ENCODE measurements at regions not wholly inside any gene's neighbourhood (a gene's known extent, or its start where the extent isn't known, plus 50 kb on each side); places are given as distances from the start of the nearest gene placed in this dataset.
"Not testable (repeated sequence)": the region's sequence is repeated elsewhere in the genome, so short reads cannot be mapped to it uniquely, and the experiment has no call there.

DNA sequence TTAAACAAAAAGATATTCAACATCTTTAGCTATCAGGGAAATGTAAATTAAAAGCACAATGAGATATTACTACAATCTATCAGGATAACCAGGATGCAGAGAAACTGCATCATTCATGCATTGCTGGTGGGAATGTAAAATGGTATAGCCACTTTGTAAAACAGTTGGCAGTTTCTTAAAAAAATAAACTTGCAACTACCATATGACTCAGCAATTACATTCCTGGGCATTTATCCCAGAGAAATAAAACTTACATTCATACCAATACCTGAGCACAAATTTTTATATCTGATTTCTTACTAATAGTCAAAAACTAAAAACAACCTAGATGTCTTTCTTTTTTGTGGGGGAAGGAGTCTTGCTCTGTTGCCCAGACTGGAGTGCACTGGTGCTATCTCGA, 190.3 kb upstream of the TAB2 start:
- DNase-seq (ENCODE audit: extremely low read depth in 1 of 2, low read depth in 1 of 2) = no peak

DNA sequence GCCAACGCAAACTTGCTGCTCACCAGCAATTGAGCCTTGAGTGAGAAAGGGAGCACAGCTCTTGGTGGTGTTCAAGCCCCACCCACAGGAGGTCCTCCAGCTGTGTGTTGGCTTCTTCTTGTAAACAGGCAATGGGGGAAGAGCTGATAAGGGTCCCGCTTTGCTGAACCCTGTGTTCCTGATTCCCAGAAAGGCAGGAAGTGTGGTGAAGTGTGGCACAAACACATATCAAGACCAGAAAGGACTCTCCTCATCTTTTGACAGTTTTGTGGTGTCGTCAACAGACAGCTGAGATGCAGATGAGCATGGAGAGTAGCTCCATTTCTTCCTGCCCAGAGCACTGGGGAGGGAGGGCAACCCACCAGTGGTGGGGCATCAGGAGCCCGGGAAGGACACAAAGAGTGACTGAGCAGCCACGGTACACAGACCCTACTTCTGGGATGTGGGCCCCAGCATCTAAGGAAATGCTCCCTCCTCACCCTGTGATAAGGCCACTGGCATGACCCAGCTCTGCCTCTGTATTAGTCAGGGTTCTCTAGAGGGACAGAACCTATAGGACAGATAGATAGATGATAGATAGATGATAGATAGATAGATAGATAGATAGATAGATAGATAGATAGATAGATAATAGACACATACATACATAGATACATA, 188.9 kb upstream of the TAB2 start:
- DNase-seq (ENCODE audit: extremely low read depth in 1 of 2, low read depth in 1 of 2) = no peak

DNA sequence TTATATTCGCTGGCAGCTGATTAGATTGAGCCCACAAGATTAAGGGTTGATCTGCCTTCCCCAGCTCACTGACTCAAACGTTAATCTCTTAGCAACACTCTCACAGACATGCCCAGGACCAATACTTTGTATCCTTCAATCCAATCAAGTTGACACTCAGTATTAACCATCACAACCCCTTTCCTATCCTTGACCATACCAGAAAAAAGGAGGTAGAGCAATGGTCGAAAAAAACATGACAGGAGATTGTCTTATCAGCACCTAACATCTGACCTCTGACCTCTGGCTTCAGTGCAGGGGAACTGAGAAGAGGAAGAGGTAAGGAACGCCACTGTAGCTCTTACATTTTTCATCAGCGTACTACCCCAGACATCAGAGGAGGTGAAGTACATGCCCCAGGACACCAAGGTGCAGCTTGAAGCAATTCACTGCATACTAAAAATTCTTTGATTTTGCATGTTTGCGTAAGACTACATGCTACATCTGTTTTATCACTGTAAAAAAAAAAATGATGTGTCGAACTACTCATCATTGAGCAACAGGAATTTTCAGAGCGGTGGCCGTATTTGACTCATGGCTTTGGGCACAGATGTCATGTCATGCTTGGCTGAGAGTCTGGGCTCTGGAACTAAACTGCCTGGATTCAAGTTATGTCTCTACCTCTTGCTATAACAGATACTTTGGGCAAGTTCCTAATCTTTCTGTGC, 188.0 kb upstream of the TAB2 start:
- no peak for DNase-seq (ENCODE audit: extremely low read depth in 1 of 2, low read depth in 1 of 2)

DNA sequence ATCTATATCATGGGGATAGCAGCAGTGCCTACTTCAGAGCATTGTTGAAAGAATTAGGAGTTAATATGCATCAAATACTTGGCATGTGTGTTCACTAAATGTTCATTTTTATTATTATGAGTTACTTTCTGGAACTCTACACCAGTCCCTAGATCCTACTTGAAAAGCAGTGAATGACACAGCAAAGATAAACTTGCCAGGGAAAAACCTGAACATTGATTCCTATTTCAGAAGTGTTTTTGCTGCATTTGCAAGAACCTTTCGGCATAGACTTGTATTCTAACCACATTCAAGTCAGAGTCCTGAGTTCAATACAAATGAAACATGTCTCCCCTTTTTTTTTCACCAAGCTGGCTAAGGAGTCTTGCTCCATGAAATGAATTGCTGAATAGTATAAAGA, 187.4 kb upstream of the TAB2 start:
- no peak for DNase-seq (ENCODE audit: extremely low read depth in 1 of 2, low read depth in 1 of 2)

DNA sequence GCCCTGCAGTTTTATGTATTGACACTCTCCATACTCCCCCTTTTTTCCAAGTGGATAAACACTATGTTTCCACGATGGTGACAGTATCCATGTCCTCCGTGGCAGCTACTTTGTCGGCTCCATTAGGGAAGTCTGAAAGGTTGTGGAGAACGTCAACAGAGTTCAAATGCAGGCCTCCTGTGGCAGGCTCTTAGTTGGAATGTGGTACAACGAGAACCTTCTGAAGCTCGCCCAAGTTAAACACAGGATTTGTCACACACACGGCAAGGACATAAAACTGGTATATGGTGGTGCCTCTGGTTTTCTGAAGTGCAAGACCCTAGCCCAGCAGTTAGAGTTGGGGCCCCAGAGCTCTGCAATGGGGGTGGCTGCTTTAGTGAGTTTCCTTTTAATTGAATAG, 187.0 kb upstream of the TAB2 start:
- DNase-seq (ENCODE audit: extremely low read depth in 1 of 2, low read depth in 1 of 2) = no peak

DNA sequence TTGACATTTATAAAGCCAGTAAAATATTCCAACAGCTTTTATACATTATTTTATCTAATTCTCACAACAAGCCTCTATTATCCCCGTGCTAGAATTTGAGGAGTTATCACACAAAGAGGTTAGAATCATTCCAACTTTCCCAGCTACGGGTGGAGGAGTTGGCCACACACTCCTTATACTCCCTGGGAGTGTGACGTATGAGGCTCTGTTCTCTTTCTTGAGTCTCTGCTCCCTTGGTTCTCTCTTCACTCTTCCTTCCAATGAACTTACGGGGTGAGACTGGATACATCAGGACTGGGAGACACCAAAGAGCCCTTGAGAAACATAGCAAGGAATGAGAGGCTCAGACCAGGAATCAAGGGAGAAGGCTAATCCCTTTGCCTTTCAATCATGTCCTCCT, 185.6 kb upstream of the TAB2 start:
- DNase-seq (ENCODE audit: extremely low read depth in 1 of 2, low read depth in 1 of 2) = no peak

DNA sequence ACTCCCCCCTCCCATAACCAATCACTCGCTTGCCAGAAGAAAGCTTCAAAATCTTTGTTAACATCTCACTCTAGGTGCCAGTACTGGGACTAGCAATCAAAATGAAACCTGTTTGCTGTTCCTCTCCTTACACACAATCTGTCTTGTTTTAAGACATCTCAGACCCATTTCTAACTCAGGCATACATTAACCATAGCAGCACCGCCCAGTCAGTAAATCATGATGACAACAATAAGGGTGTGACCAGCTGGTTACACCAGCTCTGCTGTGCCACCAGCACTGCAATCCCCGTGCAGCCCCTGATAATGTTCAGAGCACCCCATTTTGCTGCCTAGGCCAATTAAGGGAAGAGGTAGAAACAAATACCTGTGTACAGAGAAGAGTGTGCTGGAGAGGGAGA, 185.2 kb upstream of the TAB2 start:
- no peak for DNase-seq (ENCODE audit: extremely low read depth in 1 of 2, low read depth in 1 of 2)

DNA sequence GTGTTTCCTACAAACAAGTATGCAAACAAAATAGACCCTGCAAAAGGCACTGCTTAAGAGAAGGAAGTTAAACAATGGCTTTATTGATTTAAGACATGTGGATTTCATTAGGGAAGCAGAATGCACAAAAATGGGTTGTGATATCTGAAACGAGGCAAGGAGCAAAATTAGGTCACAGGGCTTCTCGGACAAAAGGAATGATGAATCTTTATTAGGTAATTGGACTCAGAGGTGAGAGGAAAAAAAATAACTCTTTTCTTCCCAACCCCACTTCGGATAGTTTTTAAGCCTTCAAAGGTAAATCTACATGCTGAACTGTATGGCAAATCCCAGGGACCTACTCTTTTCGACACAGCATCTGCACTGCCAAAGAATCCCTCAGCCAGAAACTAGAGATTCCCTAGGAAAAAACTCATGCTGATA, 183.0 kb upstream of the TAB2 start:
- DNase-seq (ENCODE audit: extremely low read depth in 1 of 2, low read depth in 1 of 2) = no peak

DNA sequence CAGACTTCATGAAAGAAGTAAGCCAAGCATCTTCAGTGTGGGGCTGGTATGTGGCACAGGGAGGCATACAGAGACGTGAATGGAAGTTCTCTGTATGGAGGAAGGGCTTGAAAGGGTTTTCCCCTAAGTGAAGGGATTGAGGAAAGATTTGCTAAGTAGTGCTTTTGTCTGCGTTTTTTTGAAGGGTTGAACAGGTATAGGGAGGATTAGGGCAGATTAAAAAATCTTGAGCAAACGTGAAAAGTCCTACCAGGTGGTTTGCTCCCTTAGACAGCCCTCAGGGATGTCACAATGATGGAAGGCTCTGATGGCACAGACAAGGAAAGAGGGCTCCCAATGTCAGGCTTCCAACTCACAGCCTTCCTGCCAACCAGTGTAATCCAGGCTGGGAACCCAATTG, 181.7 kb upstream of the TAB2 start:
- no peak for DNase-seq (ENCODE audit: extremely low read depth in 1 of 2, low read depth in 1 of 2)

DNA sequence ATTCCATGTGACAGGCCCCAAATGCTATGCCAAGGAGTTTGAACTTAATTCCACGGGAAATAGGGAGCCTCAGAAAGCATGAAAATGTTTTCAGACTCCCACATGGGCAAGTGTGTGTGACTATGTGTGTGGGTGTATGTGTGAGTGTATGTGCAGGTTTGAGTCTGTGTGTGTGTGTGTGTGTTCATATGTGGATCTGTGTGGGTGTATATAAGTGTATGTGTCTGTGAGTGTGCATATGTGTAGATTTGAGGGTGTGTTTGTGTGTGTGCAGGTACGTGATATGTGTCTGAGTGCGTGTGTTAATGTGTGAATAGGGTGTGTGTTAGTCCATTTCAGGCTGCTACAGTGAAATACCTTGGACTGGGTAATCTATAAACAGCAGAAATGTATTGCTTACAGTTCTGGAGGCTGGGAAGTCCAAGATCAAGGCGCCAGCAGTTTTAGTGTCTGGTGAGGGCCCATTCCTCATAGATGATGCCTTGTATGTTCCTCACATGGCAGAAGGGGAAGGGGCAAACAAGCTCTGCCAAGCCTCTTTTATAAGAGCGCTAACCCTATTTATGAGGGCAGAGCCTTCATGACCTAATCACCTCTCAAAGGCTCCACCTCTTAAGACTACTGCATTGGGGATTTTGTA, 181.1 kb upstream of the TAB2 start:
- no peak for DNase-seq (ENCODE audit: extremely low read depth in 1 of 2, low read depth in 1 of 2)

DNA sequence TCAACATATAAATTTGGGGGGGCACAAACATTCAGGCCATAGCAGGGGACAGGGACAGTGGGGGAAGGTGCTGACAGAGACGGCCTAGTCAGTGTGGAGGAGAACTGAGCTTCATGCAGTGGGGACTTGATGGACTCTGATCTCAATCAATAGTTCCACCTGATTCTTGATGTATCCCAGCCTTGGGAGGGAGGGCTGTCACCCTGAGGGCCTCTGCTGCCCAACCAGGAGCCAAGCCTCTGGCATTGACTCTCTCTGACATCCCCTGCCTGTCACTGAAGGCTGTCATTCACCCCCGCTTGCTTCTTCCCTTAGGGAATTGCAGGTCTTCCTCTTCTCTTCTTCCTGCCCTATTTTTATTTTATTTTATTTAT, 180.6 kb upstream of the TAB2 start:
- no peak for DNase-seq (ENCODE audit: extremely low read depth in 1 of 2, low read depth in 1 of 2)

DNA sequence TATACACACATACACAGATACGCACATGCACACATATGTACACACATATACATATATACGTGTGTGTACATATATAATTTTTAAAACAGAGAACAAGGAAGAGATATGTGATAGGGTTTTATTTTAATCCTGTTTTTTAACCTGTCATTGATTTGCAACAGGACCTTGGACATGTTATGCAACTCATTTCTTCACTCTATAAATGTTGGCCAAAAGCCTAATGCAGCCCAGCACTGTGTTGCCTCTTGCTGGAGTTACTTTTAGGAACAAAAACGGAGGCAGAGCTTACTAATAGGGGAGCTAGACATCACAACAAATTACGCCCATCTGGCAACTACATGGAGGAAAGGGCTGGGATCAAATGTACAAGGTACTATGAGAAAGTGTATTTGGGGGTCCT, 179.9 kb upstream of the TAB2 start:
- no peak for DNase-seq (ENCODE audit: extremely low read depth in 1 of 2, low read depth in 1 of 2)

DNA sequence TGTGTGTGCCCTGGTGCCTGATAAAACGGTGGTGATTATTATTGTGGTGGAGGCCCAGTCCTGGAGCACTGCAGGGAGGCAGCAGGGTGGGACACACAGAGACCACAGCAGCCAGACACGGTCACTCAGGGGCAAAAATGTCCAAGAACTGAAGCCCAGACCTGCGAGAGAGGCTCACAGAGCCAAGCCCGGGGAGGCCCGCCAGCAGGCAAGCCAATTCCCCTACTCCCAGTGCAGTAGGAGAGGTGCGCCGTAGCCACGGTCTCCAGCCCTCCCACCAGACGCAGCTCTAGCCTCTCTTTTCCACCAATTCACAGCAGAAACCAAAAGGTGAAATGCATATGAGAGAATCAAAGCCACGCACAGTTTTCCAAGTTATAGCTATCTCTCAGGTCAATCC, 179.4 kb upstream of the TAB2 start:
- DNase-seq (ENCODE audit: extremely low read depth in 1 of 2, low read depth in 1 of 2) = no peak

DNA sequence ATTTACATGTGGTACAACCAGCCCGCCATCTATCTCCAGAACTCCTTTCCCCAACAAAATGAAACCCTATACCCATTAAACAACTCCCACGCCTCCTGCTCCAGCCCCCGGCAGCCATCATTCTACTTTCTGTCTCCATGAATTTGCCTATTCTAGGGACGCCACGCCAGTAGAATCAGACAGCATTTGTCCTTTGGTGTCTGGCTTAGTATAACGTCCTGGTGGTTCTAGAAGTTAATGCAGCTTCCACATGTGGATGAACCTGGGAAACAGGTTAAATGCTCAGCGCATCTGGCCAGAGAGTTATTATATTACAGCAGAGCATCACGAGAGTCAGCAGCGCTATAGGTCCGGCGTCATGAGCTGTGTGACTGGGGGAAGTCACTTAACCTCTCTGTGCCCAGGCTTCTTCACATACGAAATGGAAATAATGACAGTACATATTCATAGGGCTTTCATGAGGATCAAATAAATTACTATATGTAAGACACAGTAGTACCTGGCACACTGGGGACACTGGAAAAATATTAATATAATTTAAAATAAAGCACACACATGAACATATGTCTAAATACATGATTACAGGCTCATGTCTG, 178.7 kb upstream of the TAB2 start:
- DNase-seq (ENCODE audit: extremely low read depth in 1 of 2, low read depth in 1 of 2) = no peak

DNA sequence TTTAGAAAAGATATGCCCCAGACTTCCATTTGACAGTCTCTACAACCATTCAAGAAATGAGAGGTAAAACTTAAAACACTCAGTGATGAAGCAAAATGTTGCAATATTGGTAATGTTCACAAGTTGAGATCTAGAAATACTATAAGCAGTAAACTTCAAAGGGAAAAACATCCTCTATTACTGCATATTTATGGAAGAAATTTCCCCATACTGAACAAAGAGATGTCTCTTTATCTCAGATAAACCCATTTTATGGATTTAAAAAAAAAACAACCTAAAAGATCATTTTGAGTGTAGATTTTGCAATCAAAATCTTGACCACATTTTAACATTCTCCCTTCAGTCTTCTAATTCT, 177.8 kb upstream of the TAB2 start:
- no peak for DNase-seq (ENCODE audit: extremely low read depth in 1 of 2, low read depth in 1 of 2)

DNA sequence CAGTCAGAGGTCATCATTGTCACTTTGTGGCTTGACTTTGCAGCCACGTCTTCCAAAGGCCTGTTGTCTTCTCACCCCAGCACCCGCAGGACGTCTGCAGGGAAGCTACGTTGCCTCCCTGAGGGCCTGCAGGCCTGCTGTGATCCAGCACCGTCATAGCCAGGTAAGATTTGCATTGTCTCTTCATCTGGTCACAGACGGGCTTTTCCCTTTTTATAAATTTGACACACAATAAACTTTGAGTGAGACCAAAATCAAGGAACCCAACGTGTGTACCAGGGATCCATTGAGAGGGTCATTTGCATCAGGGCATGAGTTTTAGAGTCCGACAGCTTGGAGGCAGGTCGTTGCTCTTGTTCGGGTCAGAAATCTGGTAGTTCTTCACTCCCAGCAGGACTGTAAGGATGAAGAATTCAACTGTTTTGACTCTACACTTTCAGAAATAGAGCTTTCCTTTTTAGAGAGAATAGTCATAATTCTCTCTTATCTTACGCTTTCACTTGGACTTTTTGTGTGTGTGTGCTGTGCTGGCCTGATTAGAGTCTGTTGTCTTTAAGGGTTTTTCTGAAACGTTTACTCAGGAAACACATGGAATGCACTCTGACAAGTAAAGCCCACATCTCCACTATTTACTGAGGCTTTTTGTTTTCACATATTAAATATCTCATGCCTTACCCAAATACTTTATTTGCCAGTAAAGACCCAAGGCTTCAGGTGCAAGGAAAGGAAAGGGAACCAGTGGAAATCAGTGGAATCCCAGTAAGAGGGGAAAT, 177.2 kb upstream of the TAB2 start:
- DNase-seq (ENCODE audit: extremely low read depth in 1 of 2, low read depth in 1 of 2) = peak; percentile 36 to 50

DNA sequence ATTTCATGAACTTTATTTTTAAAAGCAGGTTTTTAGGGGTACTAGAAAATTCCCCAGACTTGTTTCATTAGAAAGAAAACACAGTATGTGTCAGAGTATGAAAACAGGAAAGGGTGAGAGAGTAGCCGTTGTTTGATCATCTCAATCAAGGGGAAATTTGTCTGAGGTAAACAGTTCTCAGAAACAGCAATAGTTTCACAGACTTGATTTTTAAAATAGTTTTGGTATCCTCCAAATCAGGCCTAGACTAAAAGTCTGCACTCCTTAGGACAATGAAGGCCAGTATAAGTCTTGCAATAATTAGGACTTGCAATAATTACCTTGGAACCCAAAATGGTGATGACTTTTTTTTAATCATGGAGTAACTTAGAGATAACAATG, 176.6 kb upstream of the TAB2 start:
- DNase-seq (ENCODE audit: extremely low read depth in 1 of 2, low read depth in 1 of 2) = no peak

DNA sequence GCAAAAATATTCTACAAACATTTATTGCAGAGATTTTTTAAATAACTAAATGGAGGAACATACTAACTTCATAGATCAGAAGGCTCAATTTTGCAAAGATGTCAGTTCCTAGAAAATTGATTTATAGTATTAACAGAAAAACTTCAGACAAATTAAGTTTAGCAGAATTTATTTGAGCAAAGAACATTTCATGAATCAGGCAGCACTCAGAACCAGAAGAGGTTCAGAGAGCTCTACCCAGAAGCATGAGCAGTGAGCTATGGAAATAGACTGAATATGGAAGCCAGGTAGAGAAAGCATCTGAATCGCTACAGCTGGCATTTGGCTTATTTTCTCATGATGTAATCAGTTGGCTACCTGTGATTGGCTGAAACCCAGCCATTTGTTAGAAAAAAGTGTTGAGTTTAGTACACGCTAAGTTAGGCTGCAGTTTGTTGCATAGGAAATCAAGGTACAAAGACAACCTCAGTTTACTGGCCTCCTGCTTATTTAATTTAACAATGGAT, 174.5 kb upstream of the TAB2 start:
- DNase-seq (ENCODE audit: extremely low read depth in 1 of 2, low read depth in 1 of 2) = no peak

DNA sequence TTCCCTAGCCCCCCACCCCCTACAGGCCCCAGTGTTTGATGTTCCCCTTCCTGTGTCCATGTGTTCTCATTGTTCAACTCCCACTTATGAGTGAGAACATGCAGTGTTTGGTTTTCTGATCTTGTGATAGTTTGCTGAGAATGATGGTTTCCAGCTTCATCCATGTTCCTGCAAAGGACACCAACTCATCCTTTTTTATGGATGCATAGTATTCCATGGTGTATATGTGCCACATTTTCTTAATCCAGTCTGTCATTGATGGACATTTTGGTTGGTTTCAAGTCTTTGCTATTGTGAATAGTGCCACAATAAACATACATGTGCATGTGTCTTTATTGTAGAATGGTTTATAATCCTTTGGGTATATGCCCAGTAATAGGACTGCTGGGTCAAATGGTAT, 171.7 kb upstream of the TAB2 start:
- DNase-seq (ENCODE audit: extremely low read depth in 1 of 2, low read depth in 1 of 2) = not testable (repeated sequence)

DNA sequence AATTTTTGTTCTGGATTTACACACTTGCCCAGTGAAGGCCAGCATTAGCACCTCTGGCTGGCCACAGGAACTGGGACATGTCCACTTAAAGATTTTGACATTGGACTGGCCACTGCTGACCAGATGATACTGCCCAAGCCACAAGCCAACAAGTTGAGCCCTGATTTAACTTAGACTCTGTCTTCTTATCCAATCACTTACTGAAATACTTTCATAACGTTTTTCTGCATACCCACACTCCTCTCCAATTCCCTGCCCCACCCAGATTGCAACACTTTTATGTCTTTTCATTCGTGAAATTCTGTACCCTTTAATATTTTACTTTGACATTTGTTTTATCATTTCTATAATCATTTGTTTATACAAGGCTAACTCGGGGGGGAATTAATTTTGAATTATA, 170.3 kb upstream of the TAB2 start:
- no peak for DNase-seq (ENCODE audit: extremely low read depth in 1 of 2, low read depth in 1 of 2)
